Thyroid gland (tissue), 4 donors: ENCODE measurements at regions not wholly inside any gene's neighbourhood (a gene's known extent, or its start where the extent isn't known, plus 50 kb on each side); places are given as distances from the start of the nearest gene placed in this dataset.

ENCODE experiments used
- DNase-seq, 2 donors: peaks; one replicate each; pipeline ENCODE4 v3.0.0-alpha.2; 2019
- H3K27ac ChIP-seq, 3 donors: fragments of 200-600 bp; sonication (generic); 1 replicate in 2 of 3; 2 replicates in 1 of 3; pipeline ENCODE4 v1.5.1; 2016 to 2019; ENCODE audit warnings: mild to moderate bottlenecking in 1 of 3, moderate library complexity in 1 of 3
- H3K27me3 ChIP-seq: fragments of 200-600 bp; sonication (generic); one replicate; pipeline ENCODE4 v1.5.1; 2019
- H3K36me3 ChIP-seq, 2 donors: fragments of 200-600 bp; sonication (generic); one replicate each; pipeline ENCODE4 v1.5.1; 2016 to 2019
- H3K4me1 ChIP-seq, 2 donors: fragments of 200-600 bp; sonication (generic); one replicate each; pipeline ENCODE4 v1.5.1; 2017 to 2019
- H3K4me3 ChIP-seq, 3 donors: fragments of 200-600 bp; sonication (generic); replicated peaks in 1 of 3; 1 replicate in 2 of 3; 2 replicates in 1 of 3; pipeline ENCODE4 v1.5.1; 2016; ENCODE audit warnings: mild to moderate bottlenecking in 1 of 3
- H3K9me3 ChIP-seq: fragments of 200-600 bp; sonication (generic); one replicate; pipeline ENCODE4 v1.5.1; 2017
- CTCF ChIP-seq, 6 experiments: fragments of 200-600 bp in 3 of 6; fragments of 450-650 bp in 3 of 6; sonication (generic) in 3 of 6; IDR thresholded peaks; one replicate each; pipeline ENCODE4 v1.5.1; 2016 to 2019; ENCODE audit warnings: antibody characterized with exemption in 6 of 6, mild to moderate bottlenecking in 2 of 6, inconsistent platforms in 1 of 6, moderate library complexity in 1 of 6
- POLR2A ChIP-seq, 2 donors: fragments of 450-650 bp; IDR thresholded peaks; one replicate each; pipeline ENCODE4 v1.6.1; 2017; ENCODE audit warnings: antibody characterized with exemption in 2 of 2, mild to moderate bottlenecking in 2 of 2, moderate library complexity in 1 of 2
- WGBS, 2 donors: methylation state at CpG; one replicate each; pipeline ENCODE4 v1.1.5; 2017; 5-methylcytosine and 5-hydroxymethylcytosine counted together
- intact Hi-C: fragments of 100-400 bp; cut with DNase I; formaldehyde crosslinking; loops from one replicate; pipeline ENCODE4 v1.15.1; 2023

GRCh38 chr6:14874975-14875480 lies 370.8 kb upstream of the JARID2 start:
- H3K4me1 ChIP-seq: no peaks in the 10 kb centered on the region
- H3K36me3 ChIP-seq: no peaks in the 10 kb centered on the region
- H3K9me3 ChIP-seq: no peaks in the 10 kb centered on the region
- H3K27me3 ChIP-seq: no peaks in the 10 kb centered on the region
- no peak for TF ChIP-seq CTCF (IDR thresholded peaks at IDR 0.05)
- no peak for TF ChIP-seq POLR2A (IDR thresholded peaks at IDR 0.05)
- WGBS, 2 donors: 92 to 93% methylated on average over 4 of the region's 4 CpGs
- DNase-seq: no peak
- intact Hi-C loops: no loop called here
- H3K4me3 ChIP-seq: no peak overlapping the region
- no peak overlapping the region for H3K27ac ChIP-seq

GRCh38 chr6:14875481-14876063 lies 370.3 kb upstream of the JARID2 start:
- no peaks in the 10 kb centered on the region for H3K9me3 ChIP-seq
- no peak overlapping the region for H3K27ac ChIP-seq
- no peak overlapping the region for H3K4me3 ChIP-seq
- TF ChIP-seq POLR2A (IDR thresholded peaks at IDR 0.05): no peak
- no peak for TF ChIP-seq CTCF (IDR thresholded peaks at IDR 0.05)
- no peaks in the 10 kb centered on the region for H3K36me3 ChIP-seq
- no peak for DNase-seq
- 84 to 91% methylated on average over 6 of the region's 6 CpGs for WGBS, 2 donors
- no peaks in the 10 kb centered on the region for H3K27me3 ChIP-seq
- intact Hi-C loops: no loop called here
- no peaks in the 10 kb centered on the region for H3K4me1 ChIP-seq

GRCh38 chr6:14876778-14877613 lies 368.9 kb upstream of the JARID2 start:
- no peaks in the 10 kb centered on the region for H3K36me3 ChIP-seq
- H3K4me1 ChIP-seq: no peaks in the 10 kb centered on the region
- no peak overlapping the region for H3K4me3 ChIP-seq
- H3K27me3 ChIP-seq: no peaks in the 10 kb centered on the region
- no peaks in the 10 kb centered on the region for H3K9me3 ChIP-seq
- peak overlapping the region in 1 of 3 donors; percentile 3 for H3K27ac ChIP-seq
- TF ChIP-seq CTCF (IDR thresholded peaks at IDR 0.05) (no peak), POLR2A (IDR thresholded peaks at IDR 0.05) (no peak)
- intact Hi-C loops: no loop called here
- no peak for DNase-seq
- WGBS, 2 donors: 64 to 70% methylated on average over 11 of the region's 11 CpGs

GRCh38 chr6:14877758-14878157 lies 368.1 kb upstream of the JARID2 start:
- no peaks in the 10 kb centered on the region for H3K36me3 ChIP-seq
- no peaks in the 10 kb centered on the region for H3K27me3 ChIP-seq
- H3K4me3 ChIP-seq: no peak overlapping the region
- peak overlapping the region in 1 of 3 donors; percentile 3 for H3K27ac ChIP-seq
- DNase-seq: no peak
- H3K9me3 ChIP-seq: no peaks in the 10 kb centered on the region
- no peak for TF ChIP-seq CTCF (IDR thresholded peaks at IDR 0.05)
- no peak for TF ChIP-seq POLR2A (IDR thresholded peaks at IDR 0.05)
- peaks cover 0 to 5% of the 10 kb centered on the region in 2 donors for H3K4me1 ChIP-seq
- WGBS, 2 donors: 77 to 89% methylated on average over 3 of the region's 3 CpGs
- intact Hi-C loops: no loop called here

GRCh38 chr6:14880052-14880451 lies 365.8 kb upstream of the JARID2 start:
- no peaks in the 10 kb centered on the region for H3K36me3 ChIP-seq
- TF ChIP-seq POLR2A (IDR thresholded peaks at IDR 0.05): no peak
- TF ChIP-seq CTCF (IDR thresholded peaks at IDR 0.05): no peak
- peaks cover 0 to 6% of the 10 kb centered on the region in 2 donors for H3K4me1 ChIP-seq
- DNase-seq: no peak
- no peak overlapping the region for H3K27ac ChIP-seq
- intact Hi-C loops: no loop called here
- no peaks in the 10 kb centered on the region for H3K27me3 ChIP-seq
- H3K4me3 ChIP-seq: no peak overlapping the region
- WGBS, 2 donors: 93 to 98% methylated on average over 9 of the region's 9 CpGs
- no peaks in the 10 kb centered on the region for H3K9me3 ChIP-seq
